GM23338 (cell line): ENCODE measurements at regions not wholly inside any gene's neighbourhood (a gene's known extent, or its start where the extent isn't known, plus 50 kb on each side); places are given as distances from the start of the nearest gene placed in this dataset.

ENCODE experiments used
- ATAC-seq: fragments of 200-7000 bp; cut with Tn5 transposase; 3 replicates; pipeline ENCODE4 v1.9.1; 2020
- DNase-seq: peaks from one replicate; pipeline ENCODE4 v3.0.0-alpha.2; 2015; ENCODE audit warnings: low spot score
- H2AFZ ChIP-seq: fragments of 200-600 bp; sonication (generic); 2 replicates; pipeline ENCODE4 v1.8.0; 2016; ENCODE audit warnings: antibody characterized with exemption, mild to moderate bottlenecking, moderate library complexity
- H3F3A ChIP-seq: fragments of 200-600 bp; sonication (generic); replicated peaks from 2 replicates; pipeline ENCODE4 v1.8.0; 2017; ENCODE audit warnings: antibody characterized with exemption, mixed run types, low read depth
- H3K27ac ChIP-seq: fragments of 200-600 bp; sonication (generic); 2 replicates; pipeline ENCODE4 v1.6.1; 2016; ENCODE audit warnings: low read depth
- H3K27me3 ChIP-seq: fragments of 200-600 bp; sonication (generic); 2 replicates; pipeline ENCODE4 v1.8.0; 2016; ENCODE audit warnings: mild to moderate bottlenecking, mixed run types, moderate library complexity; ENCODE audit not compliant: insufficient read depth
- H3K36me3 ChIP-seq: fragments of 200-600 bp; sonication (generic); 2 replicates; pipeline ENCODE4 v1.8.0; 2016; ENCODE audit warnings: mild to moderate bottlenecking; ENCODE audit not compliant: insufficient read depth
- H3K4me1 ChIP-seq: fragments of 200-600 bp; sonication (generic); 2 replicates; pipeline ENCODE4 v1.8.0; 2016; ENCODE audit warnings: mild to moderate bottlenecking, moderate library complexity; ENCODE audit not compliant: insufficient read depth
- H3K4me2 ChIP-seq: fragments of 200-600 bp; sonication (generic); 2 replicates; pipeline ENCODE4 v1.7.1; 2017; ENCODE audit warnings: mixed run types
- H3K4me3 ChIP-seq: fragments of 200-600 bp; sonication (generic); 2 replicates; pipeline ENCODE4 v1.6.1; 2016; ENCODE audit warnings: mixed run types
- H3K79me2 ChIP-seq: fragments of 200-600 bp; sonication (generic); replicated peaks from 2 replicates; pipeline ENCODE4 v1.8.0; 2017; ENCODE audit warnings: mild to moderate bottlenecking; ENCODE audit not compliant: insufficient read depth
- H3K9me2 ChIP-seq: fragments of 200-600 bp; sonication (generic); 2 replicates; pipeline ENCODE4 v1.8.0; 2017; ENCODE audit not compliant: insufficient read depth
- H4K20me1 ChIP-seq: fragments of 200-600 bp; sonication (generic); replicated peaks from 2 replicates; pipeline ENCODE4 v1.8.0; 2017; ENCODE audit warnings: mild to moderate bottlenecking; ENCODE audit not compliant: insufficient read depth
- H3K27ac Mint-ChIP-seq: 2 replicates; pipeline ENCODE4 v1.8.0; 2020; ENCODE audit warnings: inconsistent platforms, mild to moderate bottlenecking, moderate library complexity, mixed read lengths
- H3K27me3 Mint-ChIP-seq: 3 replicates; pipeline ENCODE4 v1.8.0; 2022; ENCODE audit warnings: low read depth, mild to moderate bottlenecking, moderate library complexity, mixed read lengths, inconsistent platforms; ENCODE audit not compliant: insufficient read depth, poor library complexity
- H3K36me3 Mint-ChIP-seq: 3 replicates; pipeline ENCODE4 v1.8.0; 2021; ENCODE audit warnings: low read depth, mild to moderate bottlenecking, inconsistent platforms, moderate library complexity, mixed read lengths
- H3K4me1 Mint-ChIP-seq: 3 replicates; pipeline ENCODE4 v1.8.0; 2020; ENCODE audit warnings: mild to moderate bottlenecking, inconsistent platforms, mixed read lengths
- H3K4me3 Mint-ChIP-seq: 3 replicates; pipeline ENCODE4 v1.8.0; 2021; ENCODE audit warnings: moderate library complexity, mild to moderate bottlenecking, inconsistent platforms, mixed read lengths
- H3K9me3 Mint-ChIP-seq: 3 replicates; pipeline ENCODE4 v1.8.0; 2020; ENCODE audit warnings: moderate library complexity, mild to moderate bottlenecking, inconsistent platforms, mixed read lengths
- EZH2 ChIP-seq: fragments of 200-600 bp; sonication (generic); IDR thresholded peaks from one replicate; pipeline ENCODE4 v1.8.0; 2017; ENCODE audit warnings: antibody characterized with exemption, mild to moderate bottlenecking, low read depth; ENCODE audit not compliant: unreplicated experiment
- EZH2phosphoT487 ChIP-seq: fragments of 200-600 bp; sonication (generic); IDR thresholded peaks from one replicate; pipeline ENCODE4 v1.8.1; 2018; ENCODE audit warnings: antibody characterized with exemption; ENCODE audit not compliant: unreplicated experiment
- STAT1 ChIP-seq: IDR thresholded peaks from one replicate; pipeline ENCODE4 v1.6.1; 2016; ENCODE audit warnings: antibody characterized with exemption; ENCODE audit not compliant: unreplicated experiment
- TF ChIP-seq, protein P1 (sequence below): IDR thresholded peaks from 2 replicates; pipeline ENCODE4 v1.6.1; 2016; ENCODE audit warnings: antibody characterized with exemption
- TF ChIP-seq, protein P2 (sequence below): fragments of 250-450 bp; sonication (Bioruptor Pico); IDR thresholded peaks from 2 replicates; pipeline ENCODE4 v1.5.0; 2020; ENCODE audit warnings: mild to moderate bottlenecking, moderate library complexity
- TF ChIP-seq, protein P3 (sequence below): IDR thresholded peaks from one replicate; pipeline ENCODE4 v1.6.1; 2018; ENCODE audit warnings: antibody characterized with exemption; ENCODE audit not compliant: unreplicated experiment

DNA sequence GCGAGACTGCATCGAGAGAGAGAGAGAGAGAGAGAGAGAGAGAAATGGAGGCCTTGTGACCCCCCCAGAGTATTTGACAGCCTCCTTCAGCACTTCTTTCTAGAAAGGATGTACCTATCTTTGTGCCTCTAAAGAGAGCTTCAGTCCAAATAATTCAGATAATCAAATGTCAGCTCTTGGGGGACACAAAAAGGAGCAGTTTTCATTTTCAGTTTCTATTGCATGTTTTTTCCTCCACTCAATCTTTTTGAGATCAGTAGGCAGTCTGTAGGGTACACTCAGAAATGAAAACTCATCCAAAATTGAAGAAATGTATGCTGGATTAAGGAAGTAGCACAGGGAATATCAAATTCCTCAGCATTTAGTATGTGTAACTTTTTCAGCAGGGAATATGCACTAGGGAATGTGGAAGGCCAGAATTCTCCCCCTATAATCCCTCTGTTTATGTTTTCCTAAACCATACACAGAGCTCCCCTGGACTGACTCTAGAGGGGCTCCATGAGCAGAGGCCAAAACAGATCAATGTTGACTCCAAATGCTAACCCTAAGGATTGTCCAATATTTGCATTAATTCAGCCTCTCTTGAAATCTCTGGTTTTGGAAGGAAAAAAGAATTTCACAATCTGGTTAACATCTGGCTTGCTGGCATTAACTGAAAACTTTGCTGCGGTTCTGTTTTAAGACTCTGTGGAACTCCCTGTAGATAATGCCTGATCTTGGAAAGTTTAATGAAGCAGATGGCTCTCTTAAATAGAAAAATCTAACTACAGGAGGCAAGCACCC lies 250.1 kb downstream of the CEMIP2 start:
- Histone ChIP-seq H3K36me3 (no peaks in the 10 kb centered on the region), H3K4me3 (no peak overlapping the region), H3K4me2 (peak overlapping the region; percentile 23; the same call in 1 of the 2 replicates), H3K27ac (0 out of 2 replicates have a peak overlapping the region, but pooled peaks have one; percentile 10), H3K4me1 (peaks cover 20% of the 10 kb centered on the region), H3K9me2 (0 out of 2 replicates have a peak, but pooled peaks cover 2% of the 10 kb centered on the region), H3K27me3 (no peaks in the 10 kb centered on the region), H3F3A (no peaks in the 10 kb centered on the region), H4K20me1 (no peaks in the 10 kb centered on the region), H2AFZ (peak overlapping the region; percentile 65; the same call in 1 of the 2 replicates), H3K79me2 (no peaks in the 10 kb centered on the region)
- no peak for DNase-seq
- Mint-ChIP-seq H3K27me3 (peaks cover 6% of the 10 kb centered on the region), H3K4me1 (peaks cover 13% of the 10 kb centered on the region; the same call in 2 of the 3 replicates), H3K36me3 (no peaks in the 10 kb centered on the region), H3K4me3 (no peak overlapping the region), H3K9me3 (no peaks in the 10 kb centered on the region), H3K27ac (no peak overlapping the region; the same call in 1 of the 2 replicates)
- TF ChIP-seq EZH2phosphoT487 (no peak), EZH2 (no peak), STAT1 (no peak)
- TF ChIP-seq, protein P1, sequence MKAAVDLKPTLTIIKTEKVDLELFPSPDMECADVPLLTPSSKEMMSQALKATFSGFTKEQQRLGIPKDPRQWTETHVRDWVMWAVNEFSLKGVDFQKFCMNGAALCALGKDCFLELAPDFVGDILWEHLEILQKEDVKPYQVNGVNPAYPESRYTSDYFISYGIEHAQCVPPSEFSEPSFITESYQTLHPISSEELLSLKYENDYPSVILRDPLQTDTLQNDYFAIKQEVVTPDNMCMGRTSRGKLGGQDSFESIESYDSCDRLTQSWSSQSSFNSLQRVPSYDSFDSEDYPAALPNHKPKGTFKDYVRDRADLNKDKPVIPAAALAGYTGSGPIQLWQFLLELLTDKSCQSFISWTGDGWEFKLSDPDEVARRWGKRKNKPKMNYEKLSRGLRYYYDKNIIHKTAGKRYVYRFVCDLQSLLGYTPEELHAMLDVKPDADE: no peak
- TF ChIP-seq, protein P2, sequence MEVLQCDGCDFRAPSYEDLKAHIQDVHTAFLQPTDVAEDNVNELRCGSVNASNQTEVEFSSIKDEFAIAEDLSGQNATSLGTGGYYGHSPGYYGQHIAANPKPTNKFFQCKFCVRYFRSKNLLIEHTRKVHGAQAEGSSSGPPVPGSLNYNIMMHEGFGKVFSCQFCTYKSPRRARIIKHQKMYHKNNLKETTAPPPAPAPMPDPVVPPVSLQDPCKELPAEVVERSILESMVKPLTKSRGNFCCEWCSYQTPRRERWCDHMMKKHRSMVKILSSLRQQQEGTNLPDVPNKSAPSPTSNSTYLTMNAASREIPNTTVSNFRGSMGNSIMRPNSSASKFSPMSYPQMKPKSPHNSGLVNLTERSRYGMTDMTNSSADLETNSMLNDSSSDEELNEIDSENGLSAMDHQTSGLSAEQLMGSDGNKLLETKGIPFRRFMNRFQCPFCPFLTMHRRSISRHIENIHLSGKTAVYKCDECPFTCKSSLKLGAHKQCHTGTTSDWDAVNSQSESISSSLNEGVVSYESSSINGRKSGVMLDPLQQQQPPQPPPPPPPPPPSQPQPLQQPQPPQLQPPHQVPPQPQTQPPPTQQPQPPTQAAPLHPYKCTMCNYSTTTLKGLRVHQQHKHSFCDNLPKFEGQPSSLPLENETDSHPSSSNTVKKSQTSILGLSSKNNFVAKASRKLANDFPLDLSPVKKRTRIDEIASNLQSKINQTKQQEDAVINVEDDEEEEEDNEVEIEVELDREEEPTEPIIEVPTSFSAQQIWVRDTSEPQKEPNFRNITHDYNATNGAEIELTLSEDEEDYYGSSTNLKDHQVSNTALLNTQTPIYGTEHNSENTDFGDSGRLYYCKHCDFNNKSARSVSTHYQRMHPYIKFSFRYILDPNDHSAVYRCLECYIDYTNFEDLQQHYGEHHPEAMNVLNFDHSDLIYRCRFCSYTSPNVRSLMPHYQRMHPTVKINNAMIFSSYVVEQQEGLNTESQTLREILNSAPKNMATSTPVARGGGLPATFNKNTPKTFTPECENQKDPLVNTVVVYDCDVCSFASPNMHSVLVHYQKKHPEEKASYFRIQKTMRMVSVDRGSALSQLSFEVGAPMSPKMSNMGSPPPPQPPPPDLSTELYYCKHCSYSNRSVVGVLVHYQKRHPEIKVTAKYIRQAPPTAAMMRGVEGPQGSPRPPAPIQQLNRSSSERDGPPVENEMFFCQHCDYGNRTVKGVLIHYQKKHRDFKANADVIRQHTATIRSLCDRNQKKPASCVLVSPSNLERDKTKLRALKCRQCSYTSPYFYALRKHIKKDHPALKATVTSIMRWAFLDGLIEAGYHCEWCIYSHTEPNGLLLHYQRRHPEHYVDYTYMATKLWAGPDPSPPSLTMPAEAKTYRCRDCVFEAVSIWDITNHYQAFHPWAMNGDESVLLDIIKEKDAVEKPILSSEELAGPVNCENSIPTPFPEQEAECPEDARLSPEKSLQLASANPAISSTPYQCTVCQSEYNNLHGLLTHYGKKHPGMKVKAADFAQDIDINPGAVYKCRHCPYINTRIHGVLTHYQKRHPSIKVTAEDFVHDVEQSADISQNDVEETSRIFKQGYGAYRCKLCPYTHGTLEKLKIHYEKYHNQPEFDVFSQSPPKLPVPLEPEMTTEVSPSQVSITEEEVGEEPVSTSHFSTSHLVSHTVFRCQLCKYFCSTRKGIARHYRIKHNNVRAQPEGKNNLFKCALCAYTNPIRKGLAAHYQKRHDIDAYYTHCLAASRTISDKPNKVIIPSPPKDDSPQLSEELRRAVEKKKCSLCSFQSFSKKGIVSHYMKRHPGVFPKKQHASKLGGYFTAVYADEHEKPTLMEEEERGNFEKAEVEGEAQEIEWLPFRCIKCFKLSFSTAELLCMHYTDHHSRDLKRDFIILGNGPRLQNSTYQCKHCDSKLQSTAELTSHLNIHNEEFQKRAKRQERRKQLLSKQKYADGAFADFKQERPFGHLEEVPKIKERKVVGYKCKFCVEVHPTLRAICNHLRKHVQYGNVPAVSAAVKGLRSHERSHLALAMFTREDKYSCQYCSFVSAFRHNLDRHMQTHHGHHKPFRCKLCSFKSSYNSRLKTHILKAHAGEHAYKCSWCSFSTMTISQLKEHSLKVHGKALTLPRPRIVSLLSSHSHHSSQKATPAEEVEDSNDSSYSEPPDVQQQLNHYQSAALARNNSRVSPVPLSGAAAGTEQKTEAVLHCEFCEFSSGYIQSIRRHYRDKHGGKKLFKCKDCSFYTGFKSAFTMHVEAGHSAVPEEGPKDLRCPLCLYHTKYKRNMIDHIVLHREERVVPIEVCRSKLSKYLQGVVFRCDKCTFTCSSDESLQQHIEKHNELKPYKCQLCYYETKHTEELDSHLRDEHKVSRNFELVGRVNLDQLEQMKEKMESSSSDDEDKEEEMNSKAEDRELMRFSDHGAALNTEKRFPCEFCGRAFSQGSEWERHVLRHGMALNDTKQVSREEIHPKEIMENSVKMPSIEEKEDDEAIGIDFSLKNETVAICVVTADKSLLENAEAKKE (CRISPR knock-in tag): no peak
- TF ChIP-seq, protein P3, sequence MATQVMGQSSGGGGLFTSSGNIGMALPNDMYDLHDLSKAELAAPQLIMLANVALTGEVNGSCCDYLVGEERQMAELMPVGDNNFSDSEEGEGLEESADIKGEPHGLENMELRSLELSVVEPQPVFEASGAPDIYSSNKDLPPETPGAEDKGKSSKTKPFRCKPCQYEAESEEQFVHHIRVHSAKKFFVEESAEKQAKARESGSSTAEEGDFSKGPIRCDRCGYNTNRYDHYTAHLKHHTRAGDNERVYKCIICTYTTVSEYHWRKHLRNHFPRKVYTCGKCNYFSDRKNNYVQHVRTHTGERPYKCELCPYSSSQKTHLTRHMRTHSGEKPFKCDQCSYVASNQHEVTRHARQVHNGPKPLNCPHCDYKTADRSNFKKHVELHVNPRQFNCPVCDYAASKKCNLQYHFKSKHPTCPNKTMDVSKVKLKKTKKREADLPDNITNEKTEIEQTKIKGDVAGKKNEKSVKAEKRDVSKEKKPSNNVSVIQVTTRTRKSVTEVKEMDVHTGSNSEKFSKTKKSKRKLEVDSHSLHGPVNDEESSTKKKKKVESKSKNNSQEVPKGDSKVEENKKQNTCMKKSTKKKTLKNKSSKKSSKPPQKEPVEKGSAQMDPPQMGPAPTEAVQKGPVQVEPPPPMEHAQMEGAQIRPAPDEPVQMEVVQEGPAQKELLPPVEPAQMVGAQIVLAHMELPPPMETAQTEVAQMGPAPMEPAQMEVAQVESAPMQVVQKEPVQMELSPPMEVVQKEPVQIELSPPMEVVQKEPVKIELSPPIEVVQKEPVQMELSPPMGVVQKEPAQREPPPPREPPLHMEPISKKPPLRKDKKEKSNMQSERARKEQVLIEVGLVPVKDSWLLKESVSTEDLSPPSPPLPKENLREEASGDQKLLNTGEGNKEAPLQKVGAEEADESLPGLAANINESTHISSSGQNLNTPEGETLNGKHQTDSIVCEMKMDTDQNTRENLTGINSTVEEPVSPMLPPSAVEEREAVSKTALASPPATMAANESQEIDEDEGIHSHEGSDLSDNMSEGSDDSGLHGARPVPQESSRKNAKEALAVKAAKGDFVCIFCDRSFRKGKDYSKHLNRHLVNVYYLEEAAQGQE: no peak
- no peak; the same call in 2 of the 3 replicates for ATAC-seq
